Stomach (tissue), 8 donors: ENCODE measurements at regions not wholly inside any gene's neighbourhood (a gene's known extent, or its start where the extent isn't known, plus 50 kb on each side); places are given as distances from the start of the nearest gene placed in this dataset.

Source experiments
- DNase-seq, 2 donors: peaks; one replicate each; pipeline versions ENCODE4 v3.0.0 to v3.0.0-alpha.2; 2013 to 2019
- H3K27ac ChIP-seq, 5 donors: fragments of 200-600 bp in 4 of 5; sonication (generic) in 4 of 5; one replicate each; pipeline ENCODE4 v1.5.1; 2013 to 2019; ENCODE audit warnings: mild to moderate bottlenecking in 1 of 5, moderate library complexity in 1 of 5
- H3K27me3 ChIP-seq, 3 donors: fragments of 200-600 bp; sonication (generic); one replicate each; pipeline ENCODE4 v1.5.1; 2017 to 2019; ENCODE audit warnings: mixed run types in 1 of 3
- H3K36me3 ChIP-seq, 4 donors: fragments of 200-600 bp; sonication (generic); 1 replicate in 3 of 4; 2 replicates in 1 of 4; pipeline ENCODE4 v1.5.1; 2016 to 2019
- H3K4me1 ChIP-seq, 4 donors: fragments of 200-600 bp; sonication (generic); one replicate each; pipeline ENCODE4 v1.5.1; 2016 to 2019
- H3K4me3 ChIP-seq, 4 donors: fragments of 200-600 bp; sonication (generic) in 3 of 4; one replicate each; pipeline ENCODE4 v1.5.1; 2016 to 2019; ENCODE audit warnings: mild to moderate bottlenecking in 1 of 4
- H3K9me3 ChIP-seq, 4 donors: fragments of 200-600 bp; sonication (generic); one replicate each; pipeline ENCODE4 v1.5.1; 2016 to 2019
- CTCF ChIP-seq, 7 experiments: fragments of 450-650 bp in 4 of 7; fragments of 200-600 bp in 3 of 7; sonication (generic) in 3 of 7; IDR thresholded peaks; one replicate each; pipeline ENCODE4 v1.5.1; 2016 to 2019; ENCODE audit warnings: antibody characterized with exemption in 7 of 7, control low read depth in 2 of 7, mild to moderate bottlenecking in 1 of 7
- EP300 ChIP-seq: sonication (generic); formaldehyde crosslinking; IDR thresholded peaks from one replicate; pipeline ENCODE4 v1.6.1; 2017; ENCODE audit warnings: antibody characterized with exemption
- POLR2A ChIP-seq, 4 donors: fragments of 450-650 bp; IDR thresholded peaks; one replicate each; pipeline ENCODE4 v1.6.1; 2016; ENCODE audit warnings: antibody characterized with exemption in 4 of 4, control low read depth in 2 of 4, mild to moderate bottlenecking in 1 of 4, moderate library complexity in 1 of 4
- POLR2AphosphoS5 ChIP-seq, 3 donors: sonication (generic); formaldehyde crosslinking; IDR thresholded peaks; one replicate each; pipeline ENCODE4 v1.6.1; 2016; ENCODE audit warnings: antibody characterized with exemption in 3 of 3
- WGBS, 5 donors: extraction: QIAGEN DNeasy Blood & Tissue Kit in 3 of 5; methylation state at CpG; one replicate each; pipeline versions ENCODE4 v1.1.5 to v1.1.7; 2013 to 2018; 5-methylcytosine and 5-hydroxymethylcytosine counted together
- intact Hi-C: fragments of 100-400 bp; cut with DNase I; formaldehyde crosslinking; loops from one replicate; pipeline ENCODE4 v1.15.1; 2023; ENCODE audit warnings: low total_unique reads
- donor health status: healthy with polysubstance abuse.
- donor health status: Bipolar disorder and iron deficiency.
- donor health status: healthy.

- Histone ChIP-seq H3K4me1 (peaks cover 0 to 14% (median 6%) of the 10 kb centered on the region in 4 donors), H3K9me3 (no peaks in the 10 kb centered on the region), H3K36me3 (no peaks in the 10 kb centered on the region), H3K4me3 (no peak overlapping the region), H3K27me3 (no peaks in the 10 kb centered on the region), H3K27ac (no peak overlapping the region)
- TF ChIP-seq POLR2AphosphoS5 (IDR thresholded peaks at IDR 0.05): no peak
- intact Hi-C loops: loop anchor here (10.0 kb wide), 1 partner anchor 908 kb away; no protein-coding TSS in a partner anchor
- DNase-seq: no peak
- WGBS, 5 donors: 75 to 90% (median 87%) methylated on average over 3 of the region's 3 CpGs
Observed at GRCh38 chr3:182612332-182612731, 181.0 kb upstream of the ATP11B start.

GRCh38 chr3:182617500-182617899 is 175.8 kb upstream of the ATP11B start:
- no peak for DNase-seq
- Histone ChIP-seq H3K4me1 (peaks cover 0 to 10% (median 0%) of the 10 kb centered on the region in 4 donors), H3K9me3 (no peaks in the 10 kb centered on the region), H3K27ac (no peak overlapping the region), H3K27me3 (no peaks in the 10 kb centered on the region), H3K36me3 (no peaks in the 10 kb centered on the region), H3K4me3 (no peak overlapping the region)
- intact Hi-C loops: loop anchor here (10.0 kb wide), 1 partner anchor 913 kb away; no protein-coding TSS in a partner anchor
- TF ChIP-seq POLR2A (IDR thresholded peaks at IDR 0.05) (no peak), POLR2AphosphoS5 (IDR thresholded peaks at IDR 0.05) (no peak), CTCF (IDR thresholded peaks at IDR 0.05) (no peak), EP300 (no peak)
- 80 to 88% (median 86%) methylated on average over 4 of the region's 4 CpGs for WGBS, 5 donors

- Histone ChIP-seq H3K36me3 (no peaks in the 10 kb centered on the region), H3K4me3 (no peak overlapping the region), H3K27me3 (no peaks in the 10 kb centered on the region), H3K27ac (no peak overlapping the region), H3K9me3 (no peaks in the 10 kb centered on the region), H3K4me1 (peaks cover 0 to 10% (median 0%) of the 10 kb centered on the region in 4 donors)
- TF ChIP-seq POLR2AphosphoS5 (IDR thresholded peaks at IDR 0.05): no peak
- peak in 4 of 7 experiments; percentile 7 to 55 (median 32) for TF ChIP-seq CTCF (IDR thresholded peaks at IDR 0.05)
- TF ChIP-seq POLR2A (IDR thresholded peaks at IDR 0.05): no peak
- no peak for TF ChIP-seq EP300
- WGBS, 5 donors: 31 to 40% (median 35%) methylated on average over 8 of the region's 8 CpGs
- peak in 1 of 2 donors; percentile 71 for DNase-seq
- intact Hi-C loops: loop anchor here (10.0 kb wide), 1 partner anchor 913 kb away; no protein-coding TSS in a partner anchor
Observed at GRCh38 chr3:182618085-182618732, 175.1 kb upstream of the ATP11B start.

GRCh38 chr3:182618981-182619591 is 174.2 kb upstream of the ATP11B start:
- H3K4me3 ChIP-seq: no peak overlapping the region
- no peaks in the 10 kb centered on the region for H3K36me3 ChIP-seq
- no peak overlapping the region for H3K27ac ChIP-seq
- intact Hi-C loops: loop anchor here (10.0 kb wide), 1 partner anchor 914 kb away; no protein-coding TSS in a partner anchor
- H3K4me1 ChIP-seq: peaks cover 0 to 10% (median 0%) of the 10 kb centered on the region in 4 donors
- DNase-seq: no peak
- H3K9me3 ChIP-seq: no peaks in the 10 kb centered on the region
- TF ChIP-seq POLR2AphosphoS5 (IDR thresholded peaks at IDR 0.05): no peak
- no peaks in the 10 kb centered on the region for H3K27me3 ChIP-seq
- 75 to 82% (median 77%) methylated on average over 9 of the region's 9 CpGs for WGBS, 5 donors

GRCh38 chr3:182620723-182621434 is 172.4 kb upstream of the ATP11B start:
- H3K4me3 ChIP-seq: no peak overlapping the region
- intact Hi-C loops: no loop called here
- H3K27me3 ChIP-seq: no peaks in the 10 kb centered on the region
- no peaks in the 10 kb centered on the region for H3K9me3 ChIP-seq
- no peaks in the 10 kb centered on the region for H3K36me3 ChIP-seq
- no peak for DNase-seq
- TF ChIP-seq POLR2AphosphoS5 (IDR thresholded peaks at IDR 0.05) (no peak), EP300 (no peak), POLR2A (IDR thresholded peaks at IDR 0.05) (no peak), CTCF (IDR thresholded peaks at IDR 0.05) (no peak)
- H3K4me1 ChIP-seq: peaks cover 0 to 10% (median 3%) of the 10 kb centered on the region in 4 donors
- H3K27ac ChIP-seq: no peak overlapping the region
